Nucleus accumbens (tissue), 56 donors: ENCODE measurements at regions not wholly inside any gene's neighbourhood (a gene's known extent, or its start where the extent isn't known, plus 50 kb on each side); places are given as distances from the start of the nearest gene placed in this dataset.

ENCODE experiments used
- DNase-seq, 56 donors: peaks; one replicate each; lab custom pipeline; 2025; lab: John Stamatoyannopoulos, UW

DNA sequence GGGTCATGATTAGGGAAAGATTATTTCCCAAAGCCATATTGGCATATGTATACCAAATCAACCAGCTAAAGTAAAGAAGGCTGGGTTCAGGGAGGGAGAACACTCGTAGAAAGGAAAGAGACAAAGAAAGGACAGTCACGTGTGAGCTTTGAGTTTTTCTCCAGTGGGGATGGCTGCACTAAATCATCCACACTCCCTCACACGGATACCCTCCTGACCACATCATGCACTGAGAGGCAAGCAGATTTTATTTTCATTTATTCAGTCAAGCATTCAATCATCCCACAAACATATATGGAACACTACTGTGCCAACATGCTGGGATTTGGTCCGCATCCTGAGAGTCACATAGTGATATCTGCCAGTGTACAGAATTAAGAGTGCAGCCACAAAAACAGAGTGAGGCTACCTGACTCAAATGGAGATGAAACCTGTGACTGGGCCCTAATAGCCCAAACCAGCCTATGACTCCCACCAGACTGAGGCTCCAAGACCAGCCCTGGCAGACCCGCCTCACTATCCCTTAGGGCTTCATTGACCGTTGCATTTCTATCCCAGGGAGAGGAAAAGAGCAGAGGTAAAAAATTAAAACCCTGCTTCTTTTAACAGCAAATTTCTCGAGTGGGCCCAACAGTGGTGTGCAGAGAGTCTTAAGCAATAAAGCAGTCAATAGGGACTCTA, 155.9 kb downstream of the BARHL2 start:
- no peak for DNase-seq

- DNase-seq, result no peak
Observed at GRCh38 chr1:90558754-90559378, 158.2 kb downstream of the BARHL2 start.

- no peak for DNase-seq
Observed at GRCh38 chr1:90558126-90558525, 159.0 kb downstream of the BARHL2 start.

- DNase-seq, result no peak
Observed at GRCh38 chr1:90557706-90558105, 159.4 kb downstream of the BARHL2 start.

- no peak for DNase-seq
Observed at GRCh38 chr1:90550626-90551406, 166.3 kb downstream of the BARHL2 start.

DNA sequence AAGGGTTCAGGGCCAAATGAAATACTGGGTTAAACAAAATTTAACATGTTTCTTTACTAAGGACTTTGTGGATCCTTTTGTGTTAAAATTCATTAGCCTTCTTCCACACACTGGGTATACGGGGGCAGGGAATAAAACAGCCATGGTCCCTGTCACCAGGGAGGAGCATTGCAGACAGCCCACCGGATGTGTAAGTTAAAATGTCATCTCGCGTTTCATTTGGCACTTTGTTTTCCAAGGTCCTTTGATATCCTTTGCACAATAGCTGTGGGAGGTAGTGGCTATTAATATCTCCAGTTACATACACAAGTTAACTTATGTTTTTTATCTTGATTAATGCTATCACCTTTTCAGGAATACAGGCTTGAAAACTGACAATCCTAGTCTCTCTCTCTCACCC, 172.7 kb downstream of the BARHL2 start:
- DNase-seq, result no peak

DNA sequence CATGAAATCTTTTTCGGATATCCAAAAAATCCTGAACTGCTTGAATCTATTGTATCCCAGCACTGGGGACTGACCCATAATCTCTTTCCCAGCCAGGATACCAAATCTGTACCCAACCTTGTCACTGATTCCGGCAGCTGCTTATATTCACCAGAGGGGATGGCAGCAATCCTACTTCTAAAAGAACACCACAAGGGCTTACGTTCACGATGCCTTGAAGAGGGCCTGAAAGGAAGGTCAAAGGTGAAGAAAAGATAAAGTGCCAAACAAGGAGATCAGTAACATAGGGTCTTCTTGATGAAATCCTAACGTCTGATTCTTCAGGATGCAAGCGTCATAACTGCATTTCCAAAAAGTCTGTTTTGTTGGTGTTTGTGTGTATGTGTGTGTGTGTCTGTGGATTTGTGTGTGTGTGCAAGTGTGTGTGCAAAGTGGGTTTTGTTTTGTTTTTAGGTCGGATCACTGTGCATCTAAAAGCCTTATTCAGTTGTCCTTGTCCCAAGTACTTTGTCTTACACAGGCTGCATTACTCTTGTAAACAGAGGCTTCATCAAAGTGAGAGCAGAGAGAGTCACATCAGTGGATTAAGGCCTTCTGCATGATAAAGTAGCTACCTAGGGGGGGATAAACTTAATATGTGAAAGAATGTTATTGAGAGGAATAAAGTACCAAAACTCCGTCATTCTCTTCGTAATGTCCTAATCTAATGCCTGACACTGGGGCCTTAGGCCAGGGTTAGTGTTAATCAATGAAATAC, 179.3 kb downstream of the BARHL2 start:
- DNase-seq, result no peak

- DNase-seq, result no peak
Observed at GRCh38 chr1:90534663-90535295, 182.3 kb downstream of the BARHL2 start.

DNA sequence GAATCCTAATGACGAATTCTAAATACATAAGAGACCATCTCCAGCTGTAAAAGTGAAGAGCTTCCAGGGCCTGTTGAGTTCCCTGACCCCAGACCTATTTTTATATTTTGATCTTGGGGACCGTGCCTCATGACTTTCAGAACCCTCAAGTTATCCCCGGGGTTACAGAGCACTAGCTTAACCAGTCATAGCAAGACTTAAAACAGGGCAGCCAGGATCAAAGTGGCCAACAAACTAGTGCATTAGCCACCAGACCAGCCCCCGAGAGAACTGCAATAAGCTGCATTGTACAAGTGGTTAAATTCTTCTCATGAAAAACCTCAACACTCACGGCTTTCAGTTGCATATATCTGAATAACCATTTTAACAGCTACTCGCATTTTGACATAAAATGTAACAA, 183.0 kb downstream of the BARHL2 start:
- DNase-seq, result no peak

DNA sequence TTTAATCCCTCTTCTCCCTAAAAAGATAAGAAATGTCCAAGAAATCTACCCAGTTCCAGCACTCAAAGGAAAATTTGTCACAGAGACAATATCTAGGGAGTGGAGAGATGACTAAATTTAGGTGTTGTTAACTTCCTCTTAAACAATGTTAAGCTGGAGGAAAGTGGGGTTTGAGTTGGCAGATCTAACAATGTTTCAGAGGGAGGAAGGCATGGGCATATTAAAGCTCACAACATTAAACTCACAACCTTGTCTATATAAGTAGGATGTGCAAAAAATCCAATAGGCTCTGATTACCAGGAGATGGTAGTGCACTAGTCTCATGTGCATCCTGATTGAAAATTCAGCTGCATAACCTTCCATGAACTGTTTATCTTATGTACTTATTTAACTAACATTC, 190.1 kb downstream of the BARHL2 start:
- DNase-seq, result no peak

- no peak for DNase-seq
Observed at GRCh38 chr1:90522432-90522831, 194.7 kb downstream of the BARHL2 start.

- no peak for DNase-seq
Observed at GRCh38 chr1:90513956-90514355, 203.1 kb downstream of the BARHL2 start.

DNA sequence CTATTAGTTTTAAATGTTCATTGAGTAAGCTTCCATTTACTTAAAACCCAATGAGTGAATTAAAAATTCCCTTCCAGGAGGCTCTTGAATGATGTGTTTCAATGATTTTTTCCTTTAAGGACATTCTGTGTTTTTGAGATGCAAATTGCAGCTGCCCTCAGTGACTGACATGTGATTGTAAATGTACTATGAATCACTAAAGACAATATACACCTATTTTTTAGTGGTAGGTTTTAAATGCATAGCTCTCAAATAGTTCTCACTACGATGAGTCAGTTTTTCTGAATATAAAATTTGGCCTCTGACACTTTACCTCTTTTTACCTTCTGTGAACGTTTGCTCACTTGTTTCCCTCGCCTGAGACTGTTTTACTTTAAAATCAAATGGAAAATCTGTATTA, 204.7 kb downstream of the BARHL2 start:
- DNase-seq, result no peak

- no peak for DNase-seq
Observed at GRCh38 chr1:90510143-90510542, 207.0 kb downstream of the BARHL2 start.

GRCh38 chr1:90509225-90510048, 207.7 kb downstream of the BARHL2 start:
- no peak for DNase-seq

DNA sequence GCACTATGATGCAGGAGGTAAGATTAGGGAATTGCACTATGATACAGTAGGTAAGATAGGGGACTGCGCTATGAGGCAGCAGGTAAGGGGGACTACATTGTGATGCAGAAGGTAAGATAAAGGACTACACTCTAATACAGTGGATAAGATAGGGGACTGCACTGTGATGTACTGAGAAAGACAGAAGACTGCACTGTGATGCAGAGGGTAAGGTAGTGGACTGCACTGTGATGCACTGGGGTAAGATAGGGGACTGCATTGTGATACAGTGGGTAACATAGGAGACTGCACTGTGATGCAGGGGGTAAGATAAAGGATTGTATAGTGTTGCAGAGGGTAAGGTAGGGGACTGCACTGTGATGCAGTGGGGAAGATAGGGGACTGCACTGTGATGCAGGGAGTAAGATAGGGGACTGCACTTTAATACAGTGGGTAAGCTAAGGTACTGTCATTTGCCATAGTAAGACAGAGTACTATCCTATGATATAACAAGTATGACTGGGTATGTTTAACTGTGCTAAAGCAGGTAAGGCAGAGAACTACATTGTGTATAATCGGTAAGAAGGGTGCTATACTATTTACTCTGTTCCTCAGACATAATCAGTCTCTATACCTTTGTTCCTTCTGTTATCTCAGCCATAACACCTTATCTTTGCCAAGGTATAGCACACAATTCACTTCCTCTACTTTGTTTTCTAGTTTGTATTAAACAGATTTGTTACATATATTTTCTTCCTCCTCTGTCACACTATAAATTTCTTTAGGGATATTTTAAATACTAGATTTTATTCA, 208.5 kb downstream of the BARHL2 start:
- DNase-seq, result no peak

DNA sequence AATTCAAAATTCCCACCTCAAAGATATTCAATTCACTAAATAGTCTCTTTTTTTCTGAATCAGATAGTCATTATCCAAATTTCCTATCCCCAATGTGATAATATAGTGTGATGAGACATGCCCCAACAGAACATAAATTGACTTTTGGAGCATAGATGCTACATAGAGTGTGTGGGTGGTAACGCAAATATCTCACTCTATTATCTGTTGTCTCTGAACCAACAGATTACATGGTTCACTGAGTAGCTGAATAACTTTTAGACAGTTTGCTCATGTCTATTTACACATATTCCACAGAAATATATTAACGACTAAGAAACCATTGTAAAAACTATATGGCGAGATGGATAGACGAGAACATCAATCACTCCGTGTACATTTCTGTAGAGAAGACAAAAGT, 209.9 kb downstream of the BARHL2 start:
- DNase-seq, result no peak

GRCh38 chr1:90505806-90506205, 211.3 kb downstream of the BARHL2 start:
- DNase-seq, result no peak

- no peak for DNase-seq
Observed at GRCh38 chr1:90504509-90504908, 212.6 kb downstream of the BARHL2 start.
